Suppressor macrophage treated with lipopolysaccharide for 1 hour (primary cell): ENCODE measurements at regions not wholly inside any gene's neighbourhood (a gene's known extent, or its start where the extent isn't known, plus 50 kb on each side); places are given as distances from the start of the nearest gene placed in this dataset.
"Not testable (repeated sequence)": the region's sequence is repeated elsewhere in the genome, so short reads cannot be mapped to it uniquely, and the experiment has no call there.

Source experiments
- DNase-seq, 3 donors: peaks; one replicate each; pipeline ENCODE4 v3.0.0-alpha.2; 2020 to 2022

DNA sequence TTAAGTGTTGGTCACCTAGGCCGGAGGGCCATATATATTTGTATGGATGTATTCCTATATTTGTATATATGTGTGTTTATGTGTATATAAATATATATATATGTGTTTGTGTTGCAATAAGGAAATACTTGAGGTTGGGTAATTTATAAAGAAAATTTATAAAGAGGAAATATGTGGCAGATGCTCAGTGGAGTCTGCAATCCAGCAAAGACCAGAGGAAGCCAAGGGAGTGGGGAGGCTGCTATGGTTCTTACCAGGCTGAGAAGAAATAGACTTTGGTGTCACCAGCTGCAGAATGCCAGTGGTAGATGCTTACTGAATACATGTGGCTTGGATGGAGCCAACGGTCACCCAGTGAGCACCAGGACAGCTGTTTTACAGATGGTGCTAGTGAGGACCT is 97.4 kb upstream of the ELOVL5 start:
- DNase-seq, result peak; percentile 46 to 49 (median 48)

DNA sequence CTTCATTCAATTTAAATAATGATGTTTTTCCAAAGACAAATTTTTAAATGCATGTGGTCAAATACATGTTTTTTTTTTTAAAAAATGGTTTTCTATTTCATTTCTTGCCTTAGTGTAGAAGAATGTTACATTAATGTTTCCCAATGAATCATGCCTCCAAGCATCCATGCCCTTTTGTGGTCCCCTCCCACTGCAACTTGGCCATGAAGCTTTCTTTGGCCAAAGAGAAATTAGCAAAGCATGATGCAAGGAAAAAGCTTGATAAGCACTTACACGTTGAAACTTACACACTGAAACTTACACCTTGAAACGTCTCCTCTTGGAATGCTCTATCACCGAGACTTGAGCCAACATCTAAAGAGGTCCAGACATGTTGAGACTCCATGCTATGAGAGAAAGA is 93.0 kb upstream of the ELOVL5 start:
- DNase-seq, result no peak

- peak; percentile 18 to 73 (median 55) for DNase-seq
Observed at GRCh38 chr6:53441035-53441493, 92.3 kb upstream of the ELOVL5 start.

- peak; percentile 33 to 52 (median 35) for DNase-seq
Observed at GRCh38 chr6:53440336-53440945, 91.7 kb upstream of the ELOVL5 start.

DNA sequence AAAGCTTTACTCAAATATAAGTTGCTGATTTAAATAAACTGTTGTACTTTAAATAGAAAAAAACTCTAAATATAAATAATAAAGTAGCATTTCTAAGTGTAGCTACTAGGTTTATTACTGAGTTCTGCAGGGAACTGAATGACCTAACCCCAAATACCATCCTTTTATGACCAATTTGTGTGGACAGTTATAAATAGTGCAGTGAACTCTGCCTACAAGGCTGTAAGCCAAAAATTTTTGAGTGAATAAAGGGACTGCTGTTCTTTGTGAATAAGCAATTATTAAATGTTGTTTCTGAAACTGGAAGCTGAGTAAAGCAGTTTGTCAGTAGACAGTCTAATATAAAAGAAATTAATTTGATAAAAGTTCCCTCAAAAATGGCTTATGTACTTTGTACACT is 90.8 kb upstream of the ELOVL5 start:
- peak in 1 of 3 donors; percentile 51 for DNase-seq

DNA sequence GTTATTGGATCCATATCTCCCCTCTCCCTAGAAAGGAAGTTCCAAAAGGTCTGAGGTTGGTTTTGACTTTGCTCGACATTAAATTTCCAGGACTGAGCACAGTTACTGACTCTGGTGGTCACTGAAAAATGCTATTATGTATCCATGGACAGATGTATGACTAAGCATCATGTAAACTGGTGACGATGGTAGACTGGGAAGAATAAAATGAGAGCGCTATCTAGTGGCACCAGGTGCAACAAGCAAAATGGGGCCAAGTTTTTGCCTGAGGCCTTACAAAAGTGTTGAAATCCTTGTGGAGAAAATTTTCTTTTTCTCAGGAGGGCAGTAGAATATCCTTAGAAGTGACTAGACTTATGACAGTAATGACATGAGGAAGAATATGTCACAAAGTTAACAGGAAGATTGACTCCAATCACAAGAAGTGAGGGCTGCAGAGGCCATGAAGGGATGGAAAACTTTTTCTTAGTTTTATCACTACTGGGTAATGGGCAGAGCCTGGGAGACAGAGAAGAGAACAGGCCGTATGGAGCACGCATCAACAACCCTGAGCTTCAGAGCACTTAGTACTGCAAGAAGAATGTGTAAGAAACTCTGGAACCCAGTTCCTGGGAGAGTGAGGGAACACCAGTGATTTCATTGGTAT is 88.9 kb upstream of the ELOVL5 start:
- DNase-seq, result peak; percentile 80 to 89 (median 84)

GRCh38 chr6:53436526-53437303 is 88.0 kb upstream of the ELOVL5 start:
- DNase-seq, result peak; percentile 60 to 78 (median 63)

DNA sequence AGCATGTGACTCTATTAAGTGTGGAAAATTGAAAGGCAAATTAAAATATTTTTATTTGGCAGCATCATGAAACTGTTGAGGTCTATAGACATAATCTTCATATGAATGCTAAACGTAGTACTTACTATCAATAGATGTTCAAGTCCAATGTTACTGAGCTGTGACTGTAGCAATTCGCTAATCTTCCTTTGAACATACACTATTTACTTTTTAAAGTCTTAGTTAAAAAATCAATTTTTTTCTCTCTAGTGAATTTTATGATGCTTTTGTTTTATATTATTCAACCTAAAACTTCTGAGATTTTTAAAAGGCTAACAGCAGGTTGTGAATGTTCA is 85.2 kb upstream of the ELOVL5 start:
- no peak for DNase-seq

DNA sequence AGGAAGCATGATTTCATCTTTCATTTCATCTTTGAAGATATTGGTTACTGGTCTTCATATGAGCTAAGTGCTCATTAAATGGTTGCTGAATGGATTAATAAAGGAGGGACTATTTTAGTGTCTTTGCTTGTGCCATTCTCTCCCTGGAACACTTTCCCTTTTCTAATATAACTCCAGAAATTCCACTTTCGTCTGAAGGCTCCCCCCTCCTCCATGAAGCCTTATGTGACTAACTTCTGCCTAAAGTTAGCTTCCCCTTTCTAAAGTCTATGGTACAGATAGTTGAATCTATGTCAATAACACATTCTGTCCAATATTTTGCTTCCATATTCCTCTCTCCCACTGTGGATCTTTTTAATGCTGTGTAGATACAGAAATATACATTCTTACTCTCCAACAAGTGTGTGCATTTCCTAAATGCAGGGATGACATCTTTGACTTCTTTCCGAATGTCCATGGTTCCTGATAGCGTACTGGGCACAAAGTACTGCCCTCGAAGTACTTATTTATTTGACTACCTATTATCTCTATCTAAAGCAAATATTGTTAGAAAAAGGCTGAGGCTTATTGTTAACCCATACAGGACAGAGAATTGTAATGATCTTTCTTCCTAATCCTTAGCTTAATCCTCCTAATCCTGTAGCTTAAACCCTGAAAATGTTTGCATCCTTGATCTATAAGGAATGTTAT is 84.7 kb upstream of the ELOVL5 start:
- peak; percentile 77 to 90 (median 84) for DNase-seq

DNA sequence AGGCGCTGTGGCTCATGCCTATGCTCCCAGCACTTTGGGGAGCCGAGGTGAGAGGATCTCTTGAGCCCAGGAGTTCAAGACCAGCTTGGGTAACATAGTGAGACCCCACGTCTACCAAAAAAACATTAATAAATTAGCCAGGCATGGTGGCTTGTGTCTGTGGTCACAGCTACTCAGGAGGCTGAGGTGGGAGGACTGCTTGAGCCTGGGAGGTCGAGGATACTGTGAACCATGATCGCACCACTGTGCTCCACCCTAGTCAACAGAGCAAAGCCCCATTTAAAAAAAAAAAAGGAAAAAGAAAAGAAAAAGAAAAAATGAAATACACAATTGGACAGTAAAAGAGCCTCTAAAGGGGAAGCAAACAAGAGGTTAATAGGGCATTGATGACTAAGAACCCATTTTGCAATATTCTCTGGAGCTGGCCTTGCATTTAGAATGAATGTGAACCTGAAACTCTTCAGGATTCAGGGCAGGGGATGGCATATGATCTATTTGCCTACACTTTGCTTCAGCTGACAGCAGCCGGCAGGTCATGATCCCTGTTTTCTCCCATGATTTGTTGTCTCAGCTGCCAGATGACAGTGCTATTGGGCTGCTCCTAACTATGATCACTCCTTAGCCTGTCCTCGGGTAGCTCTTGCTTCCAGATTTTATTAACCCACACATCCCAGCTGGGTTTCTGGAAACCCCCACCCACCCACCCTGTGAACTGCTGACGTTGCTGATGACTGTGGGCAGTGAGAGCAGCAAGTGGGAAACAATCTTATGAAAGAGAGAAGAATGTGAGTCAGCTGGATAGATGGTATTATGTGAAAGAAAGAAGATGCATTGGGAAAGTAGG is 83.8 kb upstream of the ELOVL5 start:
- peak; percentile 88 to 97 (median 92) for DNase-seq

GRCh38 chr6:53431704-53432103 is 83.0 kb upstream of the ELOVL5 start:
- no peak for DNase-seq

GRCh38 chr6:53429401-53429800 is 80.7 kb upstream of the ELOVL5 start:
- no peak for DNase-seq

- no peak for DNase-seq
Observed at GRCh38 chr6:53428886-53429285, 80.1 kb upstream of the ELOVL5 start.

DNA sequence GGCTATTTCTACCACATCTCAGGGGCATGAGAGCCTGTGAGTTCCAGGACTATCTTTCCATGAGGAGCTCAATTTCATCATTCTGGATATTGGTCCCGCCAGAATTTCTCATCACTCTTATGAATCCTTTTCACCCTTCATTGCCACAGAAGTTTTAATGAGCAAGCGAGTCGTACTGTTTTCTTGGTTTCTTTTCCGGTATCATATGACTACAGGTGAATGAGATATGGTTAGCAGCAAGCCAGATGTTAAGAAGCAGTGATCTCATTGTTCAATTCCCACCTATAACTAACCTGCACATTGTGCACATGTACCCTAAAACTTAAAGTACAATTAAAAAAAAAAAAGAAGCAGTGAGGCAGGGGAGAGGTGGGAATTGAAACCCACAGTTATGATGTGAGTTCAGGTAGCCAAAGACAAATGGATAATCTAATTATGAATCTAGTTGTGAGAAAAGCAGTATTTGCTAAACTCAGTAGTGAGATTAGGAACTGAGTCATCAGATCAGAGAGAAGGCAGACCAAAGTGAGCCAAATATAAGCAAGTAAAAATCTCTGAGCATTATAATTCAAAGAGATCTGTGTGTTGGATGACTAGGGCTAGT is 78.0 kb upstream of the ELOVL5 start:
- no peak for DNase-seq

- no peak for DNase-seq
Observed at GRCh38 chr6:53426117-53426516, 77.4 kb upstream of the ELOVL5 start.

- DNase-seq, result no peak
Observed at GRCh38 chr6:53424976-53425718, 76.4 kb upstream of the ELOVL5 start.

- no peak for DNase-seq
Observed at GRCh38 chr6:53424300-53424699, 75.5 kb upstream of the ELOVL5 start.

DNA sequence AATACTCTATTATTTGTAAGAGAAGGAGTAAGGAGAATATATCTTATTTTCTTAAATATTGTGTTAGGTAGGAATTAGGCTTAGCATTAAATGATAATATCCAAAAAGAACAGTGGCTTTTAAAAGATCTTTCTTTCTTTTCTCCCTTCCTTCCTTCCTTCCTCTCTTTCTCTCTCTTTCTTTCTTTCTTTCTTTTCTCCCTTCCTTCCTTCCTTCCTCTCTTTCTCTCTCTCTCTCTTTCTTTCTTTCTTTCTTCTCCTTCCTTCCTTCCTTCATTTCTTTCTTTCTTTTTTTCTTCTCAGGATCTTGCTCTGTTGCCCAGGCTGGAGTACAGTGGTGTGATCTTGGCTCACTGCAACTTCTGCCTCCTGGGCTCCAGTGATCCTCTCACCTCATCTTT is 74.8 kb upstream of the ELOVL5 start:
- DNase-seq, result not testable (repeated sequence)

GRCh38 chr6:53419026-53419425 is 70.3 kb upstream of the ELOVL5 start:
- DNase-seq, result no peak

DNA sequence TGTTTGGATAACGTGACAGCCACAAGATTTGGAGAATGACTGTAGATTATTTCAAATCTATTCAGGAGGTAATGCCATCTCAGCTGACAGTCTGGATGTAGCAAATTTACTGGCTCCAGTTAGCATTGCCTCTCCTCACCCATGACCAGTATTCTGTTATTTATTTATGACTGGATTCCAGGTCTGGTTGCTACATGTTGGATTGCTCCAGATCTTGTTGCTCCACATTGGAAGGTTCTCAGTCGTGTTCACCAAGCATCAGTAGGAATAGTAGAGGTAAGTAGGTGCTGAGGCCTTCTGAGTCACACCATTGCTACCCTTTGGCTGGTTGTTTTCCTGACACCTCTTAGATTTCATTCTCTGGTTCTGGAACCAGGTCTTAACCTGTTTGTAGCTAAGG is 69.5 kb upstream of the ELOVL5 start:
- no peak for DNase-seq

DNA sequence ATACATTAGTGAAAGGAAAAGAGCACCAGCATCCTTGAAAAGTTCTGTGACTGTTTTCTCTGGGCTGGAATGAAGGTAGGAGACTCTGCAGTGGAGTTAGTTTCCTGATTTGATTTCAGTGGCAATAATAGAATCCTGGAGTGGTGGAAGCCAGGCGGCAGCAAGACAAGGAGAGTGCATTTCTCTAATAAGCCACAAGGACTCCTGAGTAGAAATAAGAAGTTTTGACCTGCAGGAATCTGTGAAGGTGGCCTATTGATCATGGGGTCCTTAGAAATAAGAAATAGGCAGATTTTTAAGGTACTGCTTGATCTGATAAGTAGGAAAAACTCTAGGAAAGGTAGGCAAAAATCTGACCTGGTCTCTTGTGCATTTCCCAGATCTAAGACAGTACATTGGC is 68.4 kb upstream of the ELOVL5 start:
- DNase-seq, result no peak
